ENCODE measurements at regions not wholly inside any gene's neighbourhood (a gene's known extent, or its start where the extent isn't known, plus 50 kb on each side); places are given as distances from the start of the nearest gene placed in this dataset.
"Not testable (repeated sequence)": the region's sequence is repeated elsewhere in the genome, so short reads cannot be mapped to it uniquely, and the experiment has no call there.

DNA sequence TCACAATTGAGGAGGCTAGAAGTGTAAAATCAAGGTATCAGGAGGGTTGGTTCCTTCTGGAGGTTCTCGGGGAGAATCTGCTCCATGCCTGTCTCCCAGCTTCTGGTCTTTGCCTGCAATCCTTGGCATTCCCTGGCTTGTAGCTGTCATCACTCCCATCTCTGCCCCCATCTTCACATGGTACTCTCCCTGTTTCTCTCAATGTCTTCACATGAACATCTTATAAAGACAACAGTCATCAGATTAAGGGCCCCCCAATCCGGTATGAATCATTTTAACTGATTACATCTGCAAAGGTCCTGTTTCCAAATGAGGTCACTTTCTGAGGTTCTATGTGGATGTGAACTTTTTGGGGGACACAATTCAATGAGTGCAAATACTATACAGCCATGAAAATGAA lies 113.0 kb upstream of the GALNT15 start:
- ATAC-seq = no peak
- DNase-seq (ENCODE audit: missing footprints) = no peak
- intact Hi-C loops (cut with DNase I) = no loop called here

- DNase-seq (ENCODE audit: missing footprints) = no peak
- intact Hi-C loops (cut with DNase I) = no loop called here
- ATAC-seq = no peak
These were observed 110.9 kb upstream of the GALNT15 start for GRCh38 chr3:16063603-16064002.

DNA sequence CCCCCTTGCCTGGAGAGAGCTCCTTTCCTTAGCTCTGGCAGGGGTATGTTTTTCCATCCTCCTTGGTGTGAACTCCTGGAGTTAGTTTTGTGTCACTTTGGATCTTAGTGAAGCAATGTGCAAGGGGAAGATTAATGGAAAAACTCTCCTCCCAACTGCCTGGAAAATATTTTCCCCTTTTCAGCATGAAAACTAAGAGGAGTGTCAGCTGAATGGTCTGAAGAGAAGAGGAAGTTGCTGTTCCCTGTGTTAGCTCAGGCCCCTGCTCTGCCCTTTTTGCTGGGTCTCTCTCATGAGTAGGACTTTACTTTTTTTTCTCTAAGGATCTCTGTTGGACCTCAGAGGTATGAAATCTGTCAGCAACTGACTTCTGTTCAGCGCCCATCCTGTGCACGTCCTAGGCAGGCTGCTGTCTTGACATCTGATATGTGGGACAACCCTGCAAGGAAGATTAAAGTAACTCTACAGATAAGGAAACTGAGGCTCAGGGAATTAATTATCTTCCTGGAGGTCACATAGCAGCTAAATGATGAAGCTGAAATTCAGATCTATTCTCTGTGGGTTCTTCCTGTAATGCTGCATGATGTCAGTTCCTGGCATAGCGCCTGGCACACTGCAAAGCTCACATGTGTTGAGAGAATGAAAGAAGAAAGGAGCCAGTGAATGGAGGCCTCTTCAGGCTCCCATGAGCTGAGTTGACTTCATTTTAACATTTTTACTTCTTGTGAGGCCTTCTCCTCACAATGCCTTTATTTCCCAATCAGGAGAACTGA lies 109.7 kb upstream of the GALNT15 start:
- intact Hi-C loops (cut with DNase I) = no loop called here
- DNase-seq (ENCODE audit: missing footprints) (peak; percentile 91), ATAC-seq (peak; percentile 71)

GRCh38 chr3:16066545-16066944 lies 107.9 kb upstream of the GALNT15 start:
- no peak for DNase-seq (ENCODE audit: missing footprints)
- intact Hi-C loops (cut with DNase I) = no loop called here
- ATAC-seq = no peak

DNA sequence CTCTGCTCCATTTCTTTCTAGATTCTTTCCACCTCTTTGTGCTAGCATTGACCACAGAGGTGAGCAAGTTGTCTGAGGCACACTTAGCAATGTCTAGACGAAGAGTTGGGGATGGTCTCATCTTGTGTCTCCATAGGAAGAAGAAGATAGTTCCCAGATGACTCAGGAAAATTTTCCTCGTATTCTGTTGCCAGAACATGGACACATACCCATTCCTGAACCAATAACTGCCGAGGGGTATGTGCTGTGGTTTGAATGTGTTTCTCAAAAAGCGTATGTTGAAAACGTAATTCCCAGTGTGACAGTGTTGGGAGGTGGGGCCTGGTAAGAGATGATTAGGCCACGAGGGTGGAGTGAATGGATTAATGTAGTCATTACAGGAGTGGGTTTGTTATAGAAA lies 107.5 kb upstream of the GALNT15 start:
- intact Hi-C loops (cut with DNase I) = no loop called here
- DNase-seq (ENCODE audit: missing footprints) (no peak), ATAC-seq (no peak)

GRCh38 chr3:16067837-16068471 lies 106.5 kb upstream of the GALNT15 start:
- no peak for DNase-seq (ENCODE audit: missing footprints)
- intact Hi-C loops (cut with DNase I) = no loop called here
- ATAC-seq = no peak

GRCh38 chr3:16069149-16069922 lies 105.1 kb upstream of the GALNT15 start:
- intact Hi-C loops (cut with DNase I) = no loop called here
- ATAC-seq (no peak), DNase-seq (ENCODE audit: missing footprints) (no peak)

GRCh38 chr3:16070707-16071106 lies 103.8 kb upstream of the GALNT15 start:
- intact Hi-C loops (cut with DNase I) = no loop called here
- no peak for ATAC-seq
- no peak for DNase-seq (ENCODE audit: missing footprints)

DNA sequence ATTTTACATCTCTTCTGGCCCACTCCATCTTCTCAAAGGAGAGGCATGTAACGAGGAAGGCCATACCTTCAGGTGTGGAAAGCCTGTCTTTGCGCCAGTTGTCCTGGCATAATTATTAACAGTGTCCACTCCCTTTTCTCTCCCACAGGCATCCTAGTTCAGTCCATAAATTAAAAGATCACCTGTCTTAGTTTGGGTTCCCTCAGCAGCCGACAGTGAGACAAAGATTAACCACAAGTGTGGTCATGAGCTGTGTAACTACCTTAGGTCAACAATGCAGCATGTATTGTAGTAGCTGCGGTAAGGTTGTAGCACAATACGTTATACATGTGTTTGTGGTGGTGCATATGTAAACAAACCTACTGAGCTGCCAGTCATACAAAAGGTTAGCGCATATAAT lies 103.3 kb upstream of the GALNT15 start:
- intact Hi-C loops (cut with DNase I) = no loop called here
- no peak for DNase-seq (ENCODE audit: missing footprints)
- ATAC-seq = no peak

DNA sequence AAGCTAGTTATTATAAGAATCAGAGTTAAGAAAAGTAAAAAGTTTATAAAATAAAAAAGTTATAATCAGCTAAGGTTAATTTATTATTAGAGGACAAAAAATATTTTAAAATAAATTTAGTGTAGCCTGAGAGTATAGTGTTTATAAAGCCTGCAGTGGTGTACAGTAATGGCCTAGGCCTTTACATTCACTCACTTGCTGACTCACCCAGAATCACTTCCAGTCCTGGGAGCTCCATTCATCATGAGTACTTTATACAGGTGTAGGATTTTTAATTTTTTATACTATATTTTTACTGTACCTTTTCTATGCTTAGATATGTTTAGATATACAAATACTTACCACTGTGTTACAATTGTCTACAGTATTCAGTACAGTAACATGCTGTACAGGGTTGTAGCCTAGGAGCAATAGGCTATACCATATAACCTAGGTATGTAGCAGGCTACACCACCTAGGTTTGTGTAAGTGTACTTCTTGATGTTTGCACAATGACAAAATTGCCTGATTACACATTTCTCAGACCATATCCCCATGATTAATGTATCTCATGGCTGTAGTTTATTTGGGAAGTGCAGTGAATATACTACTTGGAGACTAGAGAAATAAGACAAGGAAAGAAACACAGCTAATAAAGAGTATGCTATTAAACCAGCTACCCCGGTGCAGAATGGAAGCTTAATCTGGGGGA lies 101.9 kb upstream of the GALNT15 start:
- DNase-seq (ENCODE audit: missing footprints) = no peak
- ATAC-seq = no peak
- intact Hi-C loops (cut with DNase I) = no loop called here

- intact Hi-C loops (cut with DNase I) = no loop called here
- ATAC-seq (no peak), DNase-seq (ENCODE audit: missing footprints) (no peak)
These were observed 101.3 kb upstream of the GALNT15 start for GRCh38 chr3:16073203-16073602.

DNA sequence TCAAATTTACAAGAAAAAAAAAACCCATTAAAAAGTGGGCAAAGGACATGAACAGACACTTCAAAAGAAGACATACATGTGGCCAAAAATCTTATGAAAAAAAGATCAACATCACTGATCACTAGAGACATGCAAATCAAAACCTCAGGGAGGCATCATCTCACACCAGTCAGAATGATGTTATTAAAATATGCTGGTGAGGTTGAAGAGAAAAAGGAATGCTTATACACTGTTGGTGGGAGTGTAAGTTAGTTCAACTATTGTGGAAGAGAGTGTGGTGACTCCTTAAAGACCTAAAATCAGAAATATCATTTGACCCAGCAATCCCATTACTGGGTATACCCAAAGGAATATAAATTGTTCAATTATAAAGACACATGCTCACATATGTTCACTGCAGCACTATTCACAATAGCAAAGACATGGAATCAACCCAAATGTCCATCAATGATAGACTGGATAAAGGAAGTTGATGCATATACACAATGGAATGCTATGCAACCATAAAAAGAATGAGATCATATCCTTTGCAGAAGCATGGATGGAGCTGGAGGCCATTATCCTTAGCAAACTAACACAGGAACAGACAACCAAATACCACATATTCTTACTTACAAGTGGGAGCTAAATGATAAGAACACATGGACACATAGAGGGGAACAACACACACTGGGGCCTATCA lies 100.3 kb upstream of the GALNT15 start:
- ATAC-seq; intact Hi-C loops (cut with DNase I); DNase-seq (ENCODE audit: missing footprints): not testable (repeated sequence)

GRCh38 chr3:16075647-16076046 lies 98.8 kb upstream of the GALNT15 start:
- DNase-seq (ENCODE audit: missing footprints) (no peak), ATAC-seq (no peak)
- intact Hi-C loops (cut with DNase I) = no loop called here

- ATAC-seq (no peak), DNase-seq (ENCODE audit: missing footprints) (no peak)
- intact Hi-C loops (cut with DNase I) = no loop called here
These were observed 97.9 kb upstream of the GALNT15 start for GRCh38 chr3:16076564-16076963.

DNA sequence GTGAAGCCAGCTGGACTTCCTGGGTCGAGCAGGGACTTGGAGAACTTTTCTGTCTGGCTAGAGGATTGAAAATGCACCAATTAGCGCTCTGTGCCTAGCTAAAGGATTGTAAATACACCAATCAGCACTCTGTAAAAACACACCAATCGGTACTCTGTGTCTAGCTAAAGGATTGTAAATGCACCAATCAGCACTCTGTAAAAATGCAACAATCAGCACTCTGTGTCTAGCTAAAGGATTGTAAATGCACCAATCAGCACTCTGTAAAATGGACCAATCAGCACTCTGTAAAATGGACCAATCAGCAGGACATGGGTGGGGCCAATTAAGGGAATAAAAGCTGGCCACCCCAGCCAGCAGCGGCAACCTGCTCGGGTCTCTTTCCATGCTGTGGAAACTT lies 97.3 kb upstream of the GALNT15 start:
- ATAC-seq; DNase-seq (ENCODE audit: missing footprints); intact Hi-C loops (cut with DNase I): not testable (repeated sequence)

GRCh38 chr3:16077681-16078080 lies 96.8 kb upstream of the GALNT15 start:
- ATAC-seq; DNase-seq (ENCODE audit: missing footprints); intact Hi-C loops (cut with DNase I): not testable (repeated sequence)

DNA sequence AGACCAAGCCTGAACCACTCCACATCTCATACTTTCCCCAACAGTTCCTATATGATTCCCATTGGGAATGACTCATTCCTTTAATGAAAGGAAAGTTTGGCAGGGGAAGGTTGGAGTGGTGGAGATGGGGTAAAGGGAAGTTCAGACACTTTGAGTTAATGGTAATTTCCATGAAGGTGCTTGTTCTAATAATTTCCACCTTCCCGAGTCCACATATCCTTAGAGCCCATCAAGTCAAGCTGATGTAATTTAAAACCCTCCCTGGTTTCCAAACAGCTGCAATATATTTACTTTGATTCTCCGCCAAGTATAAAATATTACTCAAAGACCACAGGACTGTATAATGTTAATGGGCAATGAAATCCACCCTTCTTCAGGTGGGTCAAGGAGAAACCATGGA lies 95.0 kb upstream of the GALNT15 start:
- intact Hi-C loops (cut with DNase I) = no loop called here
- ATAC-seq (no peak), DNase-seq (ENCODE audit: missing footprints) (no peak)

DNA sequence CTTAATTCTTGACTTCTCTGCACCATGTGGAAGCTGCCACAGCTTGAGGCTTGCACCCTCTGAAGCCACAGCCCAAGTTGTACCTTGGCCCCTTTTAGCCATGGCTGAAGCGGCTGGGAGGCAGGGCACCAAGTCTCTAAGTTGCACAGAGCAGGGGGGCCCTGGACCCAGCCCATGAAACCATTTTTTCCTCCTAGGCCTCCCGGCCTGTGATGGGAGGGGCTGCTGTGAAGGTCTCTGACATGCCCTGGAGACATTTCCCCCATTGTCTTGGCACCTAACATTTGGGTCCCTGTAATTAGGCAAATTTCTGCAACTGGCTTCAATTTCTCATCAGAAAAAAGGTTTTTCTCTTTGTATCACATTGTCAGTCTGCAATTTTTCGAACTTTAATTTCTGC lies 92.8 kb upstream of the GALNT15 start:
- DNase-seq (ENCODE audit: missing footprints) (no peak), ATAC-seq (no peak)
- intact Hi-C loops (cut with DNase I) = no loop called here

GRCh38 chr3:16084887-16085286 lies 89.6 kb upstream of the GALNT15 start:
- intact Hi-C loops (cut with DNase I) = no loop called here
- ATAC-seq = no peak

More at GRCh38 chr3:16084887-16085286, 89.6 kb upstream of the GALNT15 start:
- DNase-seq (ENCODE audit: missing footprints) = no peak
